ENCODE measurements at regions not wholly inside any gene's neighbourhood (a gene's known extent, or its start where the extent isn't known, plus 50 kb on each side); places are given as distances from the start of the nearest gene placed in this dataset.

DNA sequence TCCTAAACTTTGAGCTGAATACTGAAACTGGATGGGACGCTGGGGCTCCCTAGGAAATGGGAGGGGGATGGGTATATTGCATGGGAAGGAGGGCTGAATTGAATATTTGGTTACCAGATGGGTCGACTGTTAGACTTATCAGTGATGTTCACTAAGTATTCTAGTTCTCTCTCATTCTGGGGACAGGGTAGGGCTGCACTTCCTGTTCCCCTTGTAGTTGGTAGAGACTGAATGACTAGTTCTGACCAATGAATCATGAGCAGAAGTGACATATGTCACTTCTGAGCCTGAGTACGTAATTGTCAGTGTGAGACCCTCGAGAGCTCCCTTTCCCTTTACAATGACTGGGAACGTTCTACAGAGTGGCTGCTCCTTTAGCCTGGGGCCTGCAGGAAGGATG, 55.5 kb upstream of the DMRT1 start:
- TF ChIP-seq, protein P1, sequence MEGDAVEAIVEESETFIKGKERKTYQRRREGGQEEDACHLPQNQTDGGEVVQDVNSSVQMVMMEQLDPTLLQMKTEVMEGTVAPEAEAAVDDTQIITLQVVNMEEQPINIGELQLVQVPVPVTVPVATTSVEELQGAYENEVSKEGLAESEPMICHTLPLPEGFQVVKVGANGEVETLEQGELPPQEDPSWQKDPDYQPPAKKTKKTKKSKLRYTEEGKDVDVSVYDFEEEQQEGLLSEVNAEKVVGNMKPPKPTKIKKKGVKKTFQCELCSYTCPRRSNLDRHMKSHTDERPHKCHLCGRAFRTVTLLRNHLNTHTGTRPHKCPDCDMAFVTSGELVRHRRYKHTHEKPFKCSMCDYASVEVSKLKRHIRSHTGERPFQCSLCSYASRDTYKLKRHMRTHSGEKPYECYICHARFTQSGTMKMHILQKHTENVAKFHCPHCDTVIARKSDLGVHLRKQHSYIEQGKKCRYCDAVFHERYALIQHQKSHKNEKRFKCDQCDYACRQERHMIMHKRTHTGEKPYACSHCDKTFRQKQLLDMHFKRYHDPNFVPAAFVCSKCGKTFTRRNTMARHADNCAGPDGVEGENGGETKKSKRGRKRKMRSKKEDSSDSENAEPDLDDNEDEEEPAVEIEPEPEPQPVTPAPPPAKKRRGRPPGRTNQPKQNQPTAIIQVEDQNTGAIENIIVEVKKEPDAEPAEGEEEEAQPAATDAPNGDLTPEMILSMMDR (IDR thresholded peaks at IDR 0.05): no peak
- no peak for TF ChIP-seq POLR2A (IDR thresholded peaks at IDR 0.05)
